ENCODE measurements at regions not wholly inside any gene's neighbourhood (a gene's known extent, or its start where the extent isn't known, plus 50 kb on each side); places are given as distances from the start of the nearest gene placed in this dataset.

- DNase-seq (ENCODE audit: low spot score in 2 of 2) = no peak
- Histone ChIP-seq H3K4me3 (no peak overlapping the region), H3K27me3 (ENCODE audit: low read depth) (no peaks in the 10 kb centered on the region), H3K9me3 (no peaks in the 10 kb centered on the region), H3K4me1 (no peaks in the 10 kb centered on the region), H3K36me3 (replicated peaks) (no peaks in the 10 kb centered on the region)
- in situ Hi-C loops (cut with MboI; ENCODE audit: low sequenced_read_pairs) = loop anchor here (10.0 kb wide), 1 partner anchor 62 kb away; no protein-coding TSS in a partner anchor
Observed at GRCh38 chr17:5702951-5703510, 118.7 kb upstream of the NLRP1 start.

GRCh38 chr17:5703736-5704135 is 119.4 kb upstream of the NLRP1 start:
- Histone ChIP-seq H3K9me3 (no peaks in the 10 kb centered on the region), H3K36me3 (replicated peaks) (no peaks in the 10 kb centered on the region), H3K27me3 (ENCODE audit: low read depth) (no peaks in the 10 kb centered on the region), H3K4me3 (no peak overlapping the region), H3K4me1 (no peaks in the 10 kb centered on the region)
- in situ Hi-C loops (cut with MboI; ENCODE audit: low sequenced_read_pairs) = loop anchor here (10.0 kb wide), 1 partner anchor 61 kb away; no protein-coding TSS in a partner anchor
- DNase-seq (ENCODE audit: low spot score in 2 of 2) = no peak

- H3K36me3 ChIP-seq (replicated peaks) = no peaks in the 10 kb centered on the region
- DNase-seq (ENCODE audit: low spot score in 2 of 2) = peak in 1 of 2 experiments; percentile 43
- in situ Hi-C loops (cut with MboI; ENCODE audit: low sequenced_read_pairs) = loop anchor here (10.0 kb wide), 1 partner anchor 60 kb away; no protein-coding TSS in a partner anchor
Observed at GRCh38 chr17:5705081-5705875, 121.0 kb upstream of the NLRP1 start.

GRCh38 chr17:5705876-5706576 is 121.7 kb upstream of the NLRP1 start:
- no peaks in the 10 kb centered on the region for H3K9me3 ChIP-seq
- in situ Hi-C loops (cut with MboI; ENCODE audit: low sequenced_read_pairs) = loop anchor here (10.0 kb wide), 1 partner anchor 59 kb away; no protein-coding TSS in a partner anchor
- no peak overlapping the region for H3K4me3 ChIP-seq
- H3K27me3 ChIP-seq (ENCODE audit: low read depth) = no peaks in the 10 kb centered on the region; the same call in 1 of the 2 replicates
- H3K4me1 ChIP-seq = no peaks in the 10 kb centered on the region
- DNase-seq (ENCODE audit: low spot score in 2 of 2) = no peak
- no peaks in the 10 kb centered on the region for H3K36me3 ChIP-seq (replicated peaks)

More at GRCh38 chr17:5705081-5705875, 121.0 kb upstream of the NLRP1 start:
- H3K4me1 ChIP-seq = no peaks in the 10 kb centered on the region
- H3K27me3 ChIP-seq (ENCODE audit: low read depth) = no peaks in the 10 kb centered on the region; the same call in 1 of the 2 replicates
- H3K4me3 ChIP-seq = no peak overlapping the region
- no peaks in the 10 kb centered on the region for H3K9me3 ChIP-seq

- Histone ChIP-seq H3K36me3 (replicated peaks) (no peaks in the 10 kb centered on the region), H3K9me3 (no peaks in the 10 kb centered on the region), H3K4me1 (no peaks in the 10 kb centered on the region), H3K27me3 (ENCODE audit: low read depth) (no peaks in the 10 kb centered on the region; the same call in 1 of the 2 replicates), H3K4me3 (no peak overlapping the region)
- in situ Hi-C loops (cut with MboI; ENCODE audit: low sequenced_read_pairs) = loop anchor here (10.0 kb wide), 1 partner anchor 58 kb away; no protein-coding TSS in a partner anchor
- DNase-seq (ENCODE audit: low spot score in 2 of 2) = peak; percentile 26 to 70
Observed at GRCh38 chr17:5706577-5707210, 122.4 kb upstream of the NLRP1 start.

- Histone ChIP-seq H3K4me1 (no peaks in the 10 kb centered on the region), H3K9me3 (no peaks in the 10 kb centered on the region), H3K27me3 (ENCODE audit: low read depth) (no peaks in the 10 kb centered on the region; the same call in 1 of the 2 replicates), H3K4me3 (no peak overlapping the region), H3K36me3 (replicated peaks) (no peaks in the 10 kb centered on the region)
- no peak for DNase-seq (ENCODE audit: low spot score in 2 of 2)
- in situ Hi-C loops (cut with MboI; ENCODE audit: low sequenced_read_pairs) = loop anchor here (10.0 kb wide), 1 partner anchor 57 kb away; no protein-coding TSS in a partner anchor
Observed at GRCh38 chr17:5707482-5707881, 123.2 kb upstream of the NLRP1 start.

- H3K4me1 ChIP-seq = no peaks in the 10 kb centered on the region
- in situ Hi-C loops (cut with MboI; ENCODE audit: low sequenced_read_pairs) = loop anchor here (10.0 kb wide), 1 partner anchor 56 kb away; no protein-coding TSS in a partner anchor
- no peak for DNase-seq (ENCODE audit: low spot score in 2 of 2)
- no peaks in the 10 kb centered on the region for H3K9me3 ChIP-seq
- H3K4me3 ChIP-seq = no peak overlapping the region
- peaks cover 4% of the 10 kb centered on the region; the same call in 1 of the 2 replicates for H3K27me3 ChIP-seq (ENCODE audit: low read depth)
- no peaks in the 10 kb centered on the region for H3K36me3 ChIP-seq (replicated peaks)
Observed at GRCh38 chr17:5708344-5708743, 124.0 kb upstream of the NLRP1 start.

- H3K9me3 ChIP-seq = no peaks in the 10 kb centered on the region
- peaks cover 7% of the 10 kb centered on the region for H3K27me3 ChIP-seq (ENCODE audit: low read depth)
- no peak for DNase-seq (ENCODE audit: low spot score in 2 of 2)
- in situ Hi-C loops (cut with MboI; ENCODE audit: low sequenced_read_pairs) = no loop called here
- H3K4me3 ChIP-seq = no peak overlapping the region
- H3K36me3 ChIP-seq (replicated peaks) = no peaks in the 10 kb centered on the region
- no peaks in the 10 kb centered on the region for H3K4me1 ChIP-seq
Observed at GRCh38 chr17:5711344-5711743, 127.0 kb upstream of the NLRP1 start.

- in situ Hi-C loops (cut with MboI; ENCODE audit: low sequenced_read_pairs) = no loop called here
- Histone ChIP-seq H3K27me3 (ENCODE audit: low read depth) (peaks cover 7% of the 10 kb centered on the region), H3K9me3 (no peaks in the 10 kb centered on the region), H3K4me3 (no peak overlapping the region), H3K4me1 (no peaks in the 10 kb centered on the region), H3K36me3 (replicated peaks) (no peaks in the 10 kb centered on the region)
- DNase-seq (ENCODE audit: low spot score in 2 of 2) = no peak
Observed at GRCh38 chr17:5714993-5715392, 130.7 kb upstream of the NLRP1 start.

GRCh38 chr17:5715478-5715877 is 131.2 kb upstream of the NLRP1 start:
- DNase-seq (ENCODE audit: low spot score in 2 of 2) = no peak
- no peak overlapping the region for H3K4me3 ChIP-seq
- in situ Hi-C loops (cut with MboI; ENCODE audit: low sequenced_read_pairs) = no loop called here
- H3K27me3 ChIP-seq (ENCODE audit: low read depth) = peaks cover 7% of the 10 kb centered on the region
- no peaks in the 10 kb centered on the region for H3K4me1 ChIP-seq
- H3K36me3 ChIP-seq (replicated peaks) = no peaks in the 10 kb centered on the region
- no peaks in the 10 kb centered on the region for H3K9me3 ChIP-seq

GRCh38 chr17:5718726-5719125 is 134.4 kb upstream of the NLRP1 start:
- no peaks in the 10 kb centered on the region for H3K4me1 ChIP-seq
- H3K4me3 ChIP-seq = no peak overlapping the region
- no peaks in the 10 kb centered on the region for H3K9me3 ChIP-seq
- in situ Hi-C loops (cut with MboI; ENCODE audit: low sequenced_read_pairs) = no loop called here
- peaks cover 2% of the 10 kb centered on the region; the same call in 1 of the 2 replicates for H3K27me3 ChIP-seq (ENCODE audit: low read depth)
- no peak for DNase-seq (ENCODE audit: low spot score in 2 of 2)
- H3K36me3 ChIP-seq (replicated peaks) = no peaks in the 10 kb centered on the region

- Histone ChIP-seq H3K4me1 (no peaks in the 10 kb centered on the region), H3K27me3 (ENCODE audit: low read depth) (no peaks in the 10 kb centered on the region), H3K4me3 (no peak overlapping the region), H3K9me3 (no peaks in the 10 kb centered on the region), H3K36me3 (replicated peaks) (no peaks in the 10 kb centered on the region)
- in situ Hi-C loops (cut with MboI; ENCODE audit: low sequenced_read_pairs) = no loop called here
- no peak for DNase-seq (ENCODE audit: low spot score in 2 of 2)
Observed at GRCh38 chr17:5719976-5720375, 135.7 kb upstream of the NLRP1 start.

- DNase-seq (ENCODE audit: low spot score in 2 of 2) = no peak
- Histone ChIP-seq H3K9me3 (no peaks in the 10 kb centered on the region), H3K4me1 (no peaks in the 10 kb centered on the region), H3K4me3 (no peak overlapping the region), H3K36me3 (replicated peaks) (no peaks in the 10 kb centered on the region), H3K27me3 (ENCODE audit: low read depth) (no peaks in the 10 kb centered on the region)
- in situ Hi-C loops (cut with MboI; ENCODE audit: low sequenced_read_pairs) = no loop called here
Observed at GRCh38 chr17:5730373-5730772, 146.1 kb upstream of the NLRP1 start.

Data from HAP-1 (cell line).